Body of pancreas (tissue), 4 donors: ENCODE measurements at regions not wholly inside any gene's neighbourhood (a gene's known extent, or its start where the extent isn't known, plus 50 kb on each side); places are given as distances from the start of the nearest gene placed in this dataset.

ENCODE experiments used
- POLR2A ChIP-seq, 3 donors: fragments of 450-650 bp; IDR thresholded peaks; one replicate each; pipeline ENCODE4 v1.6.1; 2016; ENCODE audit warnings: antibody characterized with exemption in 3 of 3, mild to moderate bottlenecking in 2 of 3
- TF ChIP-seq, protein P1 (sequence below), 7 experiments: fragments of 450-650 bp in 4 of 7; fragments of 200-600 bp in 3 of 7; sonication (generic) in 3 of 7; IDR thresholded peaks; one replicate each; pipeline ENCODE4 v1.5.1; 2016 to 2019; ENCODE audit warnings: antibody characterized with exemption in 7 of 7

DNA sequence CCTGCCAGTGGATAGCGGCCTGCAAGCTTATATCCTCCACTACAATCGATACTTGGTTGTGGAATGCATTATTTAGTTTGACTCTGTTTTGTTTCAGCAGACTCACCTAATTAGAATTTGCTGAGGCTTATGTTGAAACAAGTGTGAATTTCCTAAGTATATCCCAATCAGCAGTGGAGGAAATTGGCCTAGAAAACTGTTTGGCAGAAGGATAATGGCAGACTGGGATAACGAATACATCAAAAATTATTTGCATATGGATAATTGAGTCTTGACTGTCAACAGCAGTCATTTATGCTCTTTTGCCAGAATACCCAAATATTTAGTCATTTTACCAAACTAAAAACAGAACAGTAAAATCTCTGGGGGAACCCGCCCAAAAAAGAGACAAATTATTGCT, 261.0 kb downstream of the DOK5 start:
- TF ChIP-seq, protein P1, sequence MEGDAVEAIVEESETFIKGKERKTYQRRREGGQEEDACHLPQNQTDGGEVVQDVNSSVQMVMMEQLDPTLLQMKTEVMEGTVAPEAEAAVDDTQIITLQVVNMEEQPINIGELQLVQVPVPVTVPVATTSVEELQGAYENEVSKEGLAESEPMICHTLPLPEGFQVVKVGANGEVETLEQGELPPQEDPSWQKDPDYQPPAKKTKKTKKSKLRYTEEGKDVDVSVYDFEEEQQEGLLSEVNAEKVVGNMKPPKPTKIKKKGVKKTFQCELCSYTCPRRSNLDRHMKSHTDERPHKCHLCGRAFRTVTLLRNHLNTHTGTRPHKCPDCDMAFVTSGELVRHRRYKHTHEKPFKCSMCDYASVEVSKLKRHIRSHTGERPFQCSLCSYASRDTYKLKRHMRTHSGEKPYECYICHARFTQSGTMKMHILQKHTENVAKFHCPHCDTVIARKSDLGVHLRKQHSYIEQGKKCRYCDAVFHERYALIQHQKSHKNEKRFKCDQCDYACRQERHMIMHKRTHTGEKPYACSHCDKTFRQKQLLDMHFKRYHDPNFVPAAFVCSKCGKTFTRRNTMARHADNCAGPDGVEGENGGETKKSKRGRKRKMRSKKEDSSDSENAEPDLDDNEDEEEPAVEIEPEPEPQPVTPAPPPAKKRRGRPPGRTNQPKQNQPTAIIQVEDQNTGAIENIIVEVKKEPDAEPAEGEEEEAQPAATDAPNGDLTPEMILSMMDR (IDR thresholded peaks at IDR 0.05): no peak
- TF ChIP-seq POLR2A (IDR thresholded peaks at IDR 0.05): no peak
